PC-3 (cell line): ENCODE measurements at regions not wholly inside any gene's neighbourhood (a gene's known extent, or its start where the extent isn't known, plus 50 kb on each side); places are given as distances from the start of the nearest gene placed in this dataset.

Experiments
- ATAC-seq: fragments of 200-7000 bp; cut with Tn5 transposase; 2 replicates; pipeline ENCODE4 v1.9.1; 2020; ENCODE audit warnings: mild to moderate bottlenecking, moderate library complexity
- BruUV-seq: library from RNA; stranded (reverse); fragments of 400-500 nt; replicated peaks from 2 replicates; lab custom pipeline; 2021; lab: Mats Ljungman, UMichigan
- CTCF ChIA-PET: fragments of 300-600 bp; sonication (Branson Sonifier 250); formaldehyde crosslinking; loops from one replicate; lab custom pipeline; 2022; ENCODE audit warnings: antibody characterized with exemption; lab: Charles Lee
- POLR2A ChIA-PET: fragments of 300-600 bp; sonication (Branson Sonifier 250); formaldehyde crosslinking; loops from one replicate; lab custom pipeline; 2022; ENCODE audit warnings: antibody characterized with exemption; ENCODE audit not compliant: unreplicated experiment; lab: Charles Lee
- DNase-seq: peaks from one replicate; pipeline ENCODE4 v3.0.0-alpha.2; 2015
- H2AFZ ChIP-seq: fragments of 300-600 bp; sonication (generic); 2 replicates; pipeline ENCODE4 v1.6.0; 2016; ENCODE audit warnings: antibody characterized with exemption, low read length
- H3F3A ChIP-seq: fragments of 300-600 bp; sonication (generic); one replicate; pipeline ENCODE4 v1.6.0; 2017; ENCODE audit warnings: antibody characterized with exemption, low read length, control low read depth, mild to moderate bottlenecking; ENCODE audit not compliant: unreplicated experiment
- H3K27ac ChIP-seq: fragments of 300-600 bp; sonication (generic); 2 replicates; pipeline ENCODE4 v1.5.1; 2016; ENCODE audit warnings: mild to moderate bottlenecking, low read length
- H3K27me3 ChIP-seq: fragments of 300-600 bp; sonication (generic); 2 replicates; pipeline ENCODE4 v1.6.1; 2016; ENCODE audit warnings: low read length, mixed read lengths
- H3K36me3 ChIP-seq: fragments of 300-600 bp; sonication (generic); 2 replicates; pipeline ENCODE4 v1.6.1; 2016; ENCODE audit warnings: low read depth, mixed run types, low read length, mixed read lengths
- H3K4me1 ChIP-seq: fragments of 300-600 bp; sonication (generic); 2 replicates; pipeline ENCODE4 v1.5.1; 2016; ENCODE audit warnings: low read length; ENCODE audit not compliant: insufficient read depth
- H3K4me2 ChIP-seq: fragments of 300-600 bp; sonication (generic); 2 replicates; pipeline ENCODE4 v1.6.0; 2016; ENCODE audit warnings: low read length
- H3K4me3 ChIP-seq: fragments of 300-600 bp; sonication (generic); 2 replicates; pipeline ENCODE4 v1.5.1; 2016; ENCODE audit warnings: mild to moderate bottlenecking, low read length, mixed read lengths
- H3K79me2 ChIP-seq: fragments of 300-600 bp; sonication (generic); 2 replicates; pipeline ENCODE4 v1.6.1; 2017; ENCODE audit warnings: low read length, mixed read lengths
- H3K9ac ChIP-seq: fragments of 300-600 bp; sonication (generic); 2 replicates; pipeline ENCODE4 v1.6.0; 2016; ENCODE audit warnings: mild to moderate bottlenecking, low read length
- H3K9me2 ChIP-seq: fragments of 300-600 bp; sonication (generic); replicated peaks from 2 replicates; pipeline ENCODE4 v1.6.1; 2016; ENCODE audit warnings: mixed run types, low read length, mixed read lengths
- H3K9me3 ChIP-seq: fragments of 300-600 bp; sonication (generic); 2 replicates; pipeline ENCODE4 v1.6.1; 2016; ENCODE audit warnings: low read length, mixed read lengths
- H4K20me1 ChIP-seq: fragments of 300-600 bp; sonication (generic); 2 replicates; pipeline ENCODE4 v1.6.1; 2016; ENCODE audit warnings: low read length, mixed read lengths
- EZH2 ChIP-seq: fragments of 300-600 bp; sonication (generic); IDR thresholded peaks from one replicate; pipeline ENCODE4 v1.6.1; 2017; ENCODE audit warnings: antibody characterized with exemption, mild to moderate bottlenecking, low read length; ENCODE audit not compliant: unreplicated experiment
- EZH2phosphoT487 ChIP-seq: fragments of 300-600 bp; sonication (generic); IDR thresholded peaks from 2 replicates; pipeline ENCODE4 v1.6.1; 2018; ENCODE audit warnings: mild to moderate bottlenecking, antibody characterized with exemption, low read length, borderline replicate concordance
- intact Hi-C: fragments of 100-400 bp; cut with micrococcal nuclease; formaldehyde crosslinking; loops from 2 replicates; pipeline ENCODE4 v1.9.0; 2023
- TF ChIP-seq, protein P1 (sequence below): fragments of 300-600 bp; sonication (generic); conservative IDR thresholded peaks from 2 replicates; pipeline ENCODE4 v1.5.1; 2017; ENCODE audit warnings: antibody characterized with exemption, low read depth, mild to moderate bottlenecking, low read length

DNA sequence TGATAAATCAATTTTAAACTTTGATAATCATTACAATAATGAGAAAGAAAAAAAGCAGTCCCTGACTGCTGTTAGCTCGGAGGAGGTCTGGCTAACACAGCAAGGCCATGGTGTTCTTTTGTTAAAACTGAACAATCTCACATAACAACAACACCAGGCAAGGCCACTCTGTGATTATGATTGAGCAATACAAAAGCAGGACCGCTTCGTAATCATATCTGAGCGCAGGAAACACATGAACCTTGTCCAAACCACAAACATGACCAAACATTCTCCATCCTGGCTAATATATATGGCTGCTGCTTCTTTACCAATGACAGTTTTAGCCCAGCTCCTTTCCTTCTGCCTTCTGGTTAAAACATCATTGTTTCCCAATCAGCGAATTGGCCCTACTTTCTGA is 76.8 kb upstream of the DDX53 start:
- Histone ChIP-seq H2AFZ (no peak overlapping the region), H3K79me2 (no peaks in the 10 kb centered on the region), H3K4me2 (no peak overlapping the region), H3K9me2 (no peaks in the 10 kb centered on the region), H3K27ac (no peak overlapping the region), H3F3A (no peaks in the 10 kb centered on the region), H3K36me3 (no peaks in the 10 kb centered on the region), H3K27me3 (no peaks in the 10 kb centered on the region), H3K4me1 (no peaks in the 10 kb centered on the region), H3K4me3 (no peak overlapping the region), H3K9ac (no peak overlapping the region), H3K9me3 (no peaks in the 10 kb centered on the region), H4K20me1 (no peaks in the 10 kb centered on the region)
- CTCF ChIA-PET = no interaction called here
- intact Hi-C loops = no loop called here
- no peak for ATAC-seq
- BruUV-seq = no TSS peak
- TF ChIP-seq, protein P1, sequence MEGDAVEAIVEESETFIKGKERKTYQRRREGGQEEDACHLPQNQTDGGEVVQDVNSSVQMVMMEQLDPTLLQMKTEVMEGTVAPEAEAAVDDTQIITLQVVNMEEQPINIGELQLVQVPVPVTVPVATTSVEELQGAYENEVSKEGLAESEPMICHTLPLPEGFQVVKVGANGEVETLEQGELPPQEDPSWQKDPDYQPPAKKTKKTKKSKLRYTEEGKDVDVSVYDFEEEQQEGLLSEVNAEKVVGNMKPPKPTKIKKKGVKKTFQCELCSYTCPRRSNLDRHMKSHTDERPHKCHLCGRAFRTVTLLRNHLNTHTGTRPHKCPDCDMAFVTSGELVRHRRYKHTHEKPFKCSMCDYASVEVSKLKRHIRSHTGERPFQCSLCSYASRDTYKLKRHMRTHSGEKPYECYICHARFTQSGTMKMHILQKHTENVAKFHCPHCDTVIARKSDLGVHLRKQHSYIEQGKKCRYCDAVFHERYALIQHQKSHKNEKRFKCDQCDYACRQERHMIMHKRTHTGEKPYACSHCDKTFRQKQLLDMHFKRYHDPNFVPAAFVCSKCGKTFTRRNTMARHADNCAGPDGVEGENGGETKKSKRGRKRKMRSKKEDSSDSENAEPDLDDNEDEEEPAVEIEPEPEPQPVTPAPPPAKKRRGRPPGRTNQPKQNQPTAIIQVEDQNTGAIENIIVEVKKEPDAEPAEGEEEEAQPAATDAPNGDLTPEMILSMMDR = no peak
- TF ChIP-seq EZH2 (no peak), EZH2phosphoT487 (no peak)
- POLR2A ChIA-PET = no interaction called here
- DNase-seq = peak; percentile 10

DNA sequence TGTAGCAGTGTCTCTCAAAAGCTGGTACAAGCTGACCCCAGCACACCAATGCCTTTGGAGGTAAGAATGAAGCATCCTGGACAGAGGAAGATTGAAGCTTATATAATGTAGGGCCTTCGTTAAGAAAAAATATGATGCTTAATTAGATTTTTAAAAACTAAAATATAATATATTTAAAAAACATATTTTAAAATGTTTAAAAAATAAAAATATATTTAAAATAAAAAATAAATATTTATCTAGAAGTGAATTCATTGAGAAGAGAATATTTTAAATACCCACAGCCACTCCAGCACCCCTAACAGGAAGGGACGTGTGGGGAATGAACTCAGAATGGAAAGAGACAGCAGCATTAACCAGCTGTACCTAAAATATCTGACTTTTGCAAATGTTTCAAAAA is 65.1 kb upstream of the DDX53 start:
- no peaks in the 10 kb centered on the region for H3K9me3 ChIP-seq
- CTCF ChIA-PET = no interaction called here

DNA sequence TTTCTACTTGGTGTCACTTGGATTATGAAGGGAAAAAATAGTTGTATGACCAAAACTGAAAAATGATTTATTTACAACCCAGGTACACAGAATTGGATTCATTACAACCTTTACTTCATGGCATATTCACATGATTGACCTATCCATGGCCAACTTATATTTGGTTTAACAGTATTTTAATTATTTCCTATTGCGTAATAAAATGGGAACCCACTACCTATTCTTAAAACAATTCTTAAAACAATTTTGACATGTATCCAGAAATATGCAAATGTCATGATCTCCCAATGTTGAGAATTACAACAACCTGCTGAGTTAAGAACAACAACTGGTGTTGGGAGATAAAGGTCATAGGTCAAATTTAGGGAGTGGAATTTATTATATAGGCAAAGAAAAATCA is 54.8 kb upstream of the DDX53 start:
- Histone ChIP-seq H3K4me2 (no peak overlapping the region), H3K4me3 (no peak overlapping the region), H3K4me1 (peaks cover 2% of the 10 kb centered on the region), H3K79me2 (no peaks in the 10 kb centered on the region), H3K9me2 (no peaks in the 10 kb centered on the region), H4K20me1 (no peaks in the 10 kb centered on the region), H3K27me3 (no peaks in the 10 kb centered on the region), H3F3A (no peaks in the 10 kb centered on the region), H2AFZ (no peak overlapping the region), H3K9ac (no peak overlapping the region), H3K9me3 (no peaks in the 10 kb centered on the region), H3K36me3 (no peaks in the 10 kb centered on the region), H3K27ac (no peak overlapping the region)
- intact Hi-C loops = no loop called here
- TF ChIP-seq EZH2 (no peak), EZH2phosphoT487 (no peak)
- TF ChIP-seq, protein P1 = no peak
- ATAC-seq (no peak), DNase-seq (no peak)
- ChIA-PET CTCF (no interaction called here), POLR2A (no interaction called here)
- no TSS peak for BruUV-seq

More for the DNA sequence above, 65.1 kb upstream of the DDX53 start:
- no peak for DNase-seq
- no peak for ATAC-seq
- peaks cover 16% of the 10 kb centered on the region for H3K27me3 ChIP-seq
- intact Hi-C loops = no loop called here
- BruUV-seq = no TSS peak
- no peaks in the 10 kb centered on the region for H3F3A ChIP-seq
- no peak overlapping the region for H2AFZ ChIP-seq
- no peak overlapping the region for H3K27ac ChIP-seq
- H3K9me2 ChIP-seq = no peaks in the 10 kb centered on the region
- H3K9ac ChIP-seq = no peak overlapping the region
- H3K79me2 ChIP-seq = no peaks in the 10 kb centered on the region
- TF ChIP-seq, protein P1 = no peak
- TF ChIP-seq EZH2 (no peak), EZH2phosphoT487 (no peak)
- POLR2A ChIA-PET = no interaction called here
- no peak overlapping the region for H3K4me2 ChIP-seq
- H3K4me1 ChIP-seq = no peaks in the 10 kb centered on the region
- no peaks in the 10 kb centered on the region for H4K20me1 ChIP-seq
- H3K4me3 ChIP-seq = no peak overlapping the region
- H3K36me3 ChIP-seq = no peaks in the 10 kb centered on the region
